Right ventricle myocardium inferior (tissue), 1 donor: ENCODE measurements at regions not wholly inside any gene's neighbourhood (a gene's known extent, or its start where the extent isn't known, plus 50 kb on each side); places are given as distances from the start of the nearest gene placed in this dataset.
"Not testable (repeated sequence)": the region's sequence is repeated elsewhere in the genome, so short reads cannot be mapped to it uniquely, and the experiment has no call there.

Experiments used
- ATAC-seq: fragments of 200-7000 bp; cut with Tn5 transposase; one replicate; pipeline ENCODE4 v1.9.1; 2020; ENCODE audit warnings: mild to moderate bottlenecking, moderate library complexity
- DNase-seq: peaks from one replicate; pipeline ENCODE4 v3.0.0; 2021; ENCODE audit errors: missing footprints
- intact Hi-C: fragments of 100-400 bp; cut with DNase I; formaldehyde crosslinking; loops from one replicate; pipeline ENCODE4 v1.11.0; 2022
- donor health status: DM: no; HTN: yes; CAD: no; lungs with severe emphysema.

DNA sequence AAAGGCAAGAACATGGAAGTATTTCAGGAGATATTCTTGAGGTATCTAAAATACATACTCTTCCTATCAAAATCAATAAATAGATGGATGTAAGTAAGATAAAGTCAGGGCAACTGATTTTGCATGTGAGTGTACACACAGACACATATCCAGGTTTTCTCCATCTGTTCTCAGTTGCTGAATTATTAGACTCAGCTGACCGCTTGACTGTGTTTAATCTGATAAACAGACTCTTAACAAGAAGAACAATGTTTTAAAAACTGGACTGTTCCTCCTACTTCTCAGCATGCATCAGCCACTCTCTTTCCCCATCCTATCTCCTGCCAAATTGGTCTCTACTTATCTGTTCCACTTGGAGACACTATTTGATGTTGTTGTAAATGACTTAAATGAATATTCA lies 73.5 kb downstream of the GOLGA8G start:
- ATAC-seq (no peak), DNase-seq (no peak)
- intact Hi-C loops, result no loop called here

DNA sequence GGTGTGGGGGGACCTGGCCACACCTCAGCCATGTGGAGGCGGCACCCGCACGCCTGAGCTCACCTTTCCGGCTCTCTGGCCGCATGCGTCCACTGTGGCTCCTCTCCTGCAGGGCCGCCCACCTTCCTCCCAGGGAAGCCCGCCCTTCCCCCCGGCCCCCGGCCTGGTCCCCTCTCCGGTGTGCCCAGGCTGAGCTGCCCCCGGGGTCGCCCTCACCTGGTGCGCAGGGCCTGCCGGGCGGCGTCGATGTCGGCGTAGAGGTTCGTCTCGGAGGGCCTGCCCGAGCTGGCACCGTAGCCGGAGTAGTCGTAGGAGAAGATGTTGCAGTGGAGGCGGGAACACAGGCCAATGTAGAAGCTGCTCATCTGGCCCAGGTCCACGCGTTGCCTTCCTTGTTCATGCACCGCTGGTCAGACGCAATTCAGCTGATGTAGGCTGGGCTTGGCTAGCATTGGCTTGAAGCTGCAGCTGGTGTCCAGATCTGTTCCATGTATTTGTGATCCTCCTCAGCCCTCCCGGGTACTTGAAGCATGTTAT lies 75.3 kb downstream of the GOLGA8G start:
- intact Hi-C loops, ATAC-seq, DNase-seq: not testable (repeated sequence)

DNA sequence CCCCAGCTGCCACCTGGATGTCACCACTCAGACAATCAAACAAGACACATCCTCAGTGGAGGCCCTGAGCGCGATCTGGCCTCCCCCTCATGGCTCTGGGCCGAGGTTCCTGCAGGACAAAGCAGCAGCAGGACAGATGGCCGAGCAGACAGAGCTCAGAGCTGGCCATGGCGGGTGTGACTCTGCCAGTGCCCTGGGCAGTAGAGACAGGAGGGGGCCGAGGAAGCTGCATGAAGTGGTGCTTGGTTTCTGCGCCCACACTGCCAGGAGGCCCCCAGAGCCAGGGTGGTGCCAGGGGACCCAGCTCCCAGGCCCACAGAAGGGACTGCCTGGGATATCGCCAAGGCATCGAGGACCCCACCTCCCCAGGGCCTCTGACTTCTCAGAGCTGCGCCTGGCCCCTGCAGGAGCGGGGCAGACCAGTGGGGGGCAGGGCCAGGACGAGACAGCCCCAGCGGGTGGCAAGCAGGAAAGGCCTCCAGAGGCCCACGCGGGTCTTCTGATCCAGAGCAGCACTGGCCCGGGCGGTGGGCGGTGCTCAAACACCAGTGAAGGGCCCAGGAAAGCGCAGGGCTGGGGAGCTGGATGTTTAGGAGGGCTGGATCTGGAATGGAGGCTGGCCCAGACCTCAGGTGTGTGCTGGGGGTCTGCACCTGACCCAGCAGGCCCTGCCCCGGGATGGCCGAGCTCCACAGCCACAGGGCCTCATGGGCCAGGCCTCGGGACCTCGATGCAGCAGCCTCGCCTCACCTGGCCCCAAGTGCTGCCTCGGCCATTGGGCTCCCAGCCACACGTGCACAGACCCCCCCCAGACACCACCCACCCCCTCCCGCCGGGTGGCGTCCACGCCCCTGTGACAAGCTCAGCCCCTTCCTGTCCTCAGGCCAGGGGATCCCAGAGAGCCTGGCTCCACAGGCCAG lies 76.0 kb downstream of the GOLGA8G start:
- intact Hi-C loops, result no loop called here
- DNase-seq (peak; percentile 71), ATAC-seq (no peak)

DNA sequence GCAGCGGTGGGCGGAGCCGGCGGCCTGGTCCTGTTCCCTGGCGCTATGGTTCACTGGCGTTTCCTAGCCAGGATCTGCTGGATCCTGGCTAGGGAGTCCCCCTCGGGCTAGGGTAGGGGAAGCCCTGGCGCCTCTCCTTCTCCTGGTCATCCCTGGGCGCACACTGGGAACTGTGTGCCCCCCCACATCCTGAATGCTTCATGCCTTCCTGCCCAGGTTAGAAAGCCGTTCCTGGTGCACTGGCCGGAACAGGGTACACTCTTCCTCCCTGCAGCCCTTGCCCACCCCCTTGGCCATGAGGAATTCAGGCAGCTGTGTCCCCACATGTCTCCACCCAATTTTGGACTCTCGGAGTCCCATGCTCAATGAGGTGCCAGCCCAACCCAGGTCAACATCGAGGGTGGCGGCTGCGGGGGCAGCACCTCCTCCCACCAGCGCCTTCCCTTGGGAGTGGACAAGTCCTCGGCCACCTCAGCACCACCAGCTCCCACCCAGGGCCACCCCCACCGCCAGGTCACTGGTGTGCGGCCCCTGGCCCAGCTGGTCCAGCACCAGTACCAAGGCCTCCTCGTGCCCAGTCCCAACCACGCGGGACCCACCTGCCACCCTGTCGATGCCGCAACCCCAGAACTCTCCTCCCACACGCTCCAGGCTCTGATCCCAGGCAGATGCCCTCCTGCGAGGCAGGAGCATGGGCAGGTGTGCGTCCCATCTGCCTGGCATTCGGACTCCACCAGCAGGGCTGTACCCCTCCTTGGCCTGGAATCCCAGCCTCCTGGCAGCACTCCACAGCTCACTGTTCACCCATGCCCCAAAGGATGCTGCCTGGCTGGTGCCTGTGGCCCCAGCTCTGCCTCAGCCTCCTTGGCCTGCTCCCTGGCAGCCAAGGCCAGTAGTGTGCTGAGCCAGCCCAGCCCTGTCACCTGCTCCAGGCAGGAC lies 77.0 kb downstream of the GOLGA8G start:
- ATAC-seq, intact Hi-C loops: not testable (repeated sequence)
- peak; percentile 47 for DNase-seq

DNA sequence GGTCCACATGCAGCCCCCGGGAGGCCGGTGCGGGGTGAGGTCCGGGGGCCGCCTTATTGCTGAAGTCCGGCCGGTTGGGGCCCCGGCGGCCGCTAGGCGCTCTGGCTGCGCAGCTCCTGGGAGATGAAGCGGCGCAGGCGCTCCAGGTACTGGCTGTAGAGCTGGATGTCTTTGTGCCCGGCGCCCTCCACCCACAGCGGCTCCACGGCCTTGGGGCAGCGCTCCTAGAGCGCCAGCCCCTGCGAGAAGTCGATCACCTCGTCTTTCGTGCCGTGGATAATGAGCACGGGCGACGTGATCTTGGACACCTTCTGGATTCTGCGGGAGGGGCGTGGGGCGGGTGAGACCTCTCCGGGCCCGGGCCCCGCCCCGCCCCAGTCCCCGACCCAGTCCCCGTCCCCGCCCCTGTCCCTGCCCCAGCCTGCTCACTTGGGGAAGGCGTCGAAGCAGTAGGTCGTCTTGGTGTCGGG lies 76.3 kb downstream of the GOLGA8F start:
- intact Hi-C loops, ATAC-seq, DNase-seq: not testable (repeated sequence)
